Hematopoietic multipotent progenitor cell treated with erythropoietin and hydrocortisone succinate and interleukin-3 and kit ligand, for 17 days (in vitro differentiated cells): ENCODE measurements at regions not wholly inside any gene's neighbourhood (a gene's known extent, or its start where the extent isn't known, plus 50 kb on each side); places are given as distances from the start of the nearest gene placed in this dataset.

Experiments used
- DNase-seq: peaks from one replicate; pipeline ENCODE4 v3.0.0-alpha.2; 2015; ENCODE audit warnings: low spot score

- DNase-seq, result no peak
Observed at GRCh38 chr7:142331941-142332340, 74.1 kb upstream of the PRSS58 start.

- DNase-seq, result no peak
Observed at GRCh38 chr7:142329062-142329790, 71.4 kb upstream of the PRSS58 start.

- DNase-seq, result no peak
Observed at GRCh38 chr7:142328551-142328950, 70.7 kb upstream of the PRSS58 start.

GRCh38 chr7:142327628-142328405, 70.0 kb upstream of the PRSS58 start:
- DNase-seq, result no peak

- no peak for DNase-seq
Observed at GRCh38 chr7:142323706-142324105, 65.8 kb upstream of the PRSS58 start.

GRCh38 chr7:142321391-142321790, 63.5 kb upstream of the PRSS58 start:
- DNase-seq, result no peak

- no peak for DNase-seq
Observed at GRCh38 chr7:142320883-142321282, 63.0 kb upstream of the PRSS58 start.

GRCh38 chr7:142319970-142320369, 62.1 kb upstream of the PRSS58 start:
- DNase-seq, result no peak

GRCh38 chr7:142314281-142314680, 56.4 kb upstream of the PRSS58 start:
- no peak for DNase-seq

GRCh38 chr7:142313528-142313927, 55.7 kb upstream of the PRSS58 start:
- no peak for DNase-seq

GRCh38 chr7:142311876-142312275, 54.0 kb upstream of the PRSS58 start:
- no peak for DNase-seq

- DNase-seq, result no peak
Observed at GRCh38 chr7:142308918-142309317, 51.1 kb upstream of the PRSS58 start.

- no peak for DNase-seq
Observed at GRCh38 chr7:142308326-142308725, 50.5 kb upstream of the PRSS58 start.
